EL (cell line): ENCODE measurements at regions not wholly inside any gene's neighbourhood (a gene's known extent, or its start where the extent isn't known, plus 50 kb on each side); places are given as distances from the start of the nearest gene placed in this dataset.
"Not testable (repeated sequence)": the region's sequence is repeated elsewhere in the genome, so short reads cannot be mapped to it uniquely, and the experiment has no call there.

Experiments used
- DNase-seq: peaks from one replicate; pipeline ENCODE4 v3.0.0-alpha.2; 2016

GRCh38 chr6:3921663-3922062 is 72.5 kb downstream of the FAM50B start:
- no peak for DNase-seq

GRCh38 chr6:3922619-3923018 is 73.4 kb downstream of the FAM50B start:
- not testable (repeated sequence) for DNase-seq

GRCh38 chr6:3925223-3926149 is 76.3 kb downstream of the FAM50B start:
- DNase-seq: not testable (repeated sequence)

GRCh38 chr6:3926150-3926482 is 76.9 kb downstream of the FAM50B start:
- peak; percentile 68 for DNase-seq

- no peak for DNase-seq
Observed at GRCh38 chr6:3928111-3928510, 78.9 kb downstream of the FAM50B start.

- DNase-seq: peak; percentile 59
Observed at GRCh38 chr6:3929281-3929798, 80.2 kb downstream of the FAM50B start.

GRCh38 chr6:3937438-3937837 is 88.3 kb downstream of the FAM50B start:
- no peak for DNase-seq

- no peak for DNase-seq
Observed at GRCh38 chr6:3938715-3939367, 89.7 kb downstream of the FAM50B start.

GRCh38 chr6:3939368-3939958 is 90.3 kb downstream of the FAM50B start:
- no peak for DNase-seq

GRCh38 chr6:3939964-3940363 is 90.8 kb downstream of the FAM50B start:
- no peak for DNase-seq

GRCh38 chr6:3940703-3941102 is 91.5 kb downstream of the FAM50B start:
- DNase-seq: no peak

GRCh38 chr6:3943331-3943765 is 94.2 kb downstream of the FAM50B start:
- DNase-seq: no peak

GRCh38 chr6:3944246-3944645 is 95.1 kb downstream of the FAM50B start:
- DNase-seq: no peak

- DNase-seq: peak; percentile 50
Observed at GRCh38 chr6:3946778-3947177, 97.6 kb downstream of the FAM50B start.

- DNase-seq: no peak
Observed at GRCh38 chr6:3948866-3949265, 99.7 kb downstream of the FAM50B start.

GRCh38 chr6:3949521-3949920 is 100.3 kb downstream of the FAM50B start:
- DNase-seq: no peak

GRCh38 chr6:3956054-3956453 is 106.9 kb downstream of the FAM50B start:
- no peak for DNase-seq

GRCh38 chr6:3957321-3957720 is 108.1 kb downstream of the FAM50B start:
- no peak for DNase-seq

- DNase-seq: no peak
Observed at GRCh38 chr6:3958255-3958654, 109.1 kb downstream of the FAM50B start.

- DNase-seq: no peak
Observed at GRCh38 chr6:3959385-3959784, 110.2 kb downstream of the FAM50B start.

GRCh38 chr6:3960754-3961361 is 111.7 kb downstream of the FAM50B start:
- DNase-seq: peak; percentile 75

- DNase-seq: no peak
Observed at GRCh38 chr6:3961581-3962215, 112.5 kb downstream of the FAM50B start.
